Ishikawa (cell line): ENCODE measurements at regions not wholly inside any gene's neighbourhood (a gene's known extent, or its start where the extent isn't known, plus 50 kb on each side); places are given as distances from the start of the nearest gene placed in this dataset.

Source experiments
- CREB1 ChIP-seq: IDR thresholded peaks from 2 replicates; pipeline ENCODE4 v1.6.1; 2012; ENCODE audit warnings: low read depth
- MAX ChIP-seq: IDR thresholded peaks from 2 replicates; pipeline ENCODE4 v1.6.1; 2012
- NFIC ChIP-seq: IDR thresholded peaks from 2 replicates; pipeline ENCODE4 v1.6.1; 2012
- RAD21 ChIP-seq: IDR thresholded peaks from 2 replicates; pipeline ENCODE4 v1.6.1; 2012; ENCODE audit warnings: low read depth
- REST ChIP-seq: IDR thresholded peaks from 2 replicates; pipeline ENCODE4 v1.6.1; 2012; ENCODE audit warnings: low read depth, mild to moderate bottlenecking
- TAF1 ChIP-seq: IDR thresholded peaks from 2 replicates; pipeline ENCODE4 v1.6.1; 2012; ENCODE audit warnings: low read depth, mild to moderate bottlenecking

GRCh38 chr14:80084196-80084595 is 127.1 kb downstream of the DIO2 start:
- TF ChIP-seq MAX (no peak), TAF1 (no peak), REST (no peak), NFIC (no peak), CREB1 (no peak), RAD21 (no peak)
